A549 (cell line): ENCODE measurements at regions not wholly inside any gene's neighbourhood (a gene's known extent, or its start where the extent isn't known, plus 50 kb on each side); places are given as distances from the start of the nearest gene placed in this dataset.

Experiments
- ATAC-seq, 2 experiments: fragments of 200-7000 bp in 1 of 2; fragments of >200 bp in 1 of 2; cut with Nextera tagmentation in 1 of 2; cut with Tn5 transposase in 1 of 2; 3 replicates each; pipeline versions ENCODE4 v1.8.0 to v1.9.1; 2018 to 2020; ENCODE audit warnings: mild to moderate bottlenecking in 1 of 2, moderate library complexity in 1 of 2
- CTCF ChIA-PET: fragments of 300-600 bp; sonication (Branson Sonifier 250); formaldehyde crosslinking; extraction: SDS; loops from one replicate; lab custom pipeline; 2021; ENCODE audit warnings: antibody characterized with exemption, inconsistent platforms; lab: Yijun Ruan, JAX
- POLR2A ChIA-PET: fragments of 350-600 bp; formaldehyde crosslinking; extraction: SDS; loops from one replicate; lab custom pipeline; 2021; ENCODE audit warnings: antibody characterized with exemption, inconsistent platforms; lab: Yijun Ruan, JAX
- DNase-seq, 2 experiments: peaks; one replicate each; pipeline versions ENCODE4 v3.0.0 to v3.0.0-alpha.2; 2011 to 2016; ENCODE audit warnings: low read depth in 1 of 2, low spot score in 1 of 2
- FAIRE-seq: peaks from 2 replicates; lab custom pipeline; 2011; peaks lifted over from hg19 to GRCh38; lab: Jason Lieb, UNC
- H3K27ac ChIP-seq, 2 experiments: fragments of >200 bp; sonication (Bioruptor Twin); formaldehyde crosslinking; 3 replicates each; pipeline ENCODE4 v1.5.1; 2016 to 2017
- H3K4me1 ChIP-seq: fragments of >200 bp; sonication (Bioruptor Twin); formaldehyde crosslinking; 3 replicates; pipeline ENCODE4 v1.6.1; 2016
- H3K4me2 ChIP-seq: fragments of >200 bp; sonication (Bioruptor Twin); formaldehyde crosslinking; 3 replicates; pipeline ENCODE4 v1.6.1; 2016
- H3K4me3 ChIP-seq: fragments of >200 bp; sonication (Bioruptor Twin); formaldehyde crosslinking; 3 replicates; pipeline ENCODE4 v1.5.1; 2016
- H3K9me3 ChIP-seq: fragments of >200 bp; sonication (Bioruptor Twin); formaldehyde crosslinking; 3 replicates; pipeline ENCODE4 v1.6.1; 2016
- CBX8 ChIP-seq: fragments of 200-600 bp; sonication (generic); IDR thresholded peaks from 2 replicates; pipeline ENCODE4 v1.6.1; 2016
- EHMT2 ChIP-seq: fragments of 200-600 bp; sonication (generic); IDR thresholded peaks from 2 replicates; pipeline ENCODE4 v1.6.1; 2016; ENCODE audit warnings: antibody characterized with exemption, low read depth, mild to moderate bottlenecking, moderate library complexity
- EP300 ChIP-seq, 2 experiments: fragments of >200 bp; sonication (Bioruptor Twin); formaldehyde crosslinking; IDR thresholded peaks; 2 replicates in 1 of 2; 3 replicates in 1 of 2; pipeline ENCODE4 v1.6.1; 2016 to 2017
- FOSL2 ChIP-seq, 2 experiments: fragments of 450-650 bp in 1 of 2; fragments of >200 bp in 1 of 2; sonication (Bioruptor Twin) in 1 of 2; formaldehyde crosslinking; IDR thresholded peaks; 2 replicates each; pipeline versions ENCODE4 v1.5.0 to v1.6.1; 2016 to 2020; ENCODE audit warnings: mild to moderate bottlenecking in 1 of 2, moderate library complexity in 1 of 2
- GATA3 ChIP-seq: IDR thresholded peaks from 2 replicates; pipeline ENCODE4 v1.6.1; 2012; ENCODE audit warnings: borderline replicate concordance
- HES2 ChIP-seq: fragments of >200 bp; sonication (Bioruptor Twin); formaldehyde crosslinking; IDR thresholded peaks from 2 replicates; pipeline ENCODE4 v1.6.1; 2016
- JUNB ChIP-seq: fragments of >200 bp; sonication (Bioruptor Twin); formaldehyde crosslinking; IDR thresholded peaks from 2 replicates; pipeline ENCODE4 v1.6.1; 2016
- KDM1A ChIP-seq: fragments of 200-600 bp; sonication (generic); IDR thresholded peaks from 2 replicates; pipeline ENCODE4 v1.6.1; 2016; ENCODE audit warnings: low read depth, mild to moderate bottlenecking
- MAFK ChIP-seq: fragments of 450-650 bp; IDR thresholded peaks from 2 replicates; pipeline ENCODE4 v1.6.1; 2014; ENCODE audit not compliant: partially characterized antibody
- MAX ChIP-seq: IDR thresholded peaks from 2 replicates; pipeline ENCODE4 v1.6.1; 2012
- MAZ ChIP-seq: fragments of 150-350 bp; IDR thresholded peaks from 2 replicates; pipeline ENCODE4 v1.6.1; 2014; ENCODE audit warnings: antibody characterized with exemption, low read depth, low read length, borderline replicate concordance
- NFE2L2 ChIP-seq: fragments of 150-350 bp; conservative IDR thresholded peaks from 2 replicates; pipeline ENCODE4 v1.6.1; 2014; ENCODE audit warnings: low read length
- NR3C1 ChIP-seq: fragments of >200 bp; sonication (Bioruptor Twin); formaldehyde crosslinking; IDR thresholded peaks from 3 replicates; pipeline ENCODE4 v1.6.1; 2017
- POLR2A ChIP-seq: IDR thresholded peaks from 2 replicates; pipeline ENCODE4 v1.6.1; 2012; ENCODE audit warnings: mild to moderate bottlenecking, low read length
- RAD21 ChIP-seq, 2 experiments: fragments of >200 bp in 1 of 2; sonication (Bioruptor Twin) in 1 of 2; formaldehyde crosslinking in 1 of 2; IDR thresholded peaks in 1 of 2; conservative IDR thresholded peaks in 1 of 2; 2 replicates in 1 of 2; 3 replicates in 1 of 2; pipeline ENCODE4 v1.6.1; 2012 to 2018; ENCODE audit warnings: inconsistent platforms in 1 of 2
- RARB ChIP-seq: fragments of 250-450 bp; sonication (Bioruptor Pico); IDR thresholded peaks from 2 replicates; pipeline ENCODE4 v1.8.0; 2021; ENCODE audit warnings: mild to moderate bottlenecking, moderate library complexity
- RNF2 ChIP-seq: fragments of 200-600 bp; sonication (generic); IDR thresholded peaks from 2 replicates; pipeline ENCODE4 v1.6.1; 2016; ENCODE audit warnings: low read depth, mild to moderate bottlenecking, antibody characterized with exemption, moderate library complexity, borderline replicate concordance
- SMC3 ChIP-seq: fragments of >200 bp; sonication (Bioruptor Twin); formaldehyde crosslinking; IDR thresholded peaks from 3 replicates; pipeline ENCODE4 v1.6.1; 2018; ENCODE audit warnings: inconsistent platforms
- TP53 ChIP-seq: fragments of 250-450 bp; sonication (Bioruptor Pico); IDR thresholded peaks from 2 replicates; pipeline ENCODE4 v1.5.0; 2021; ENCODE audit warnings: mild to moderate bottlenecking, moderate library complexity
- ZNF302 ChIP-seq: fragments of 250-450 bp; sonication (Bioruptor Pico); IDR thresholded peaks from 2 replicates; pipeline ENCODE4 v1.9.0; 2021; ENCODE audit warnings: inconsistent platforms, mild to moderate bottlenecking, moderate library complexity
- WGBS: methylation state at CpG from one replicate; pipeline ENCODE4 v1.1.6; 2017; ENCODE audit errors: missing lambda C conversion rate; 5-methylcytosine and 5-hydroxymethylcytosine counted together
- TF ChIP-seq, protein P1 (sequence below): fragments of 250-450 bp; sonication (Bioruptor Pico); IDR thresholded peaks from 2 replicates; pipeline ENCODE4 v1.5.0; 2021; ENCODE audit warnings: mild to moderate bottlenecking, moderate library complexity, borderline replicate concordance
- TF ChIP-seq, protein P2 (sequence below): fragments of 250-450 bp; sonication (Bioruptor Pico); IDR thresholded peaks from 2 replicates; pipeline ENCODE4 v1.5.0; 2020; ENCODE audit warnings: low read depth, mild to moderate bottlenecking, moderate library complexity
- TF ChIP-seq, protein P3 (sequence below): IDR thresholded peaks from 2 replicates; pipeline ENCODE4 v1.6.1; 2012; ENCODE audit warnings: low read depth, borderline replicate concordance

GRCh38 chr18:2376707-2377106, 194.6 kb downstream of the METTL4 start:
- H3K4me3 ChIP-seq, result no peak overlapping the region
- H3K9me3 ChIP-seq, result no peaks in the 10 kb centered on the region
- no peak overlapping the region for H3K27ac ChIP-seq
- ChIA-PET CTCF (no interaction called here), POLR2A (no interaction called here)
- WGBS, result 32% methylated on average over 2 of the region's 2 CpGs
- H3K4me2 ChIP-seq, result no peak overlapping the region
- DNase-seq (no peak), ATAC-seq (no peak), FAIRE-seq (no peak)
- no peaks in the 10 kb centered on the region for H3K4me1 ChIP-seq
- TF ChIP-seq, protein P1, sequence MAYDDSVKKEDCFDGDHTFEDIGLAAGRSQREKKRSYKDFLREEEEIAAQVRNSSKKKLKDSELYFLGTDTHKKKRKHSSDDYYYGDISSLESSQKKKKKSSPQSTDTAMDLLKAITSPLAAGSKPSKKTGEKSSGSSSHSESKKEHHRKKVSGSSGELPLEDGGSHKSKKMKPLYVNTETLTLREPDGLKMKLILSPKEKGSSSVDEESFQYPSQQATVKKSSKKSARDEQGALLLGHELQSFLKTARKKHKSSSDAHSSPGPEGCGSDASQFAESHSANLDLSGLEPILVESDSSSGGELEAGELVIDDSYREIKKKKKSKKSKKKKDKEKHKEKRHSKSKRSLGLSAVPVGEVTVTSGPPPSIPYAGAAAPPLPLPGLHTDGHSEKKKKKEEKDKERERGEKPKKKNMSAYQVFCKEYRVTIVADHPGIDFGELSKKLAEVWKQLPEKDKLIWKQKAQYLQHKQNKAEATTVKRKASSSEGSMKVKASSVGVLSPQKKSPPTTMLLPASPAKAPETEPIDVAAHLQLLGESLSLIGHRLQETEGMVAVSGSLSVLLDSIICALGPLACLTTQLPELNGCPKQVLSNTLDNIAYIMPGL, result no peak
- TF ChIP-seq MAFK, result no peak
- TF ChIP-seq MAX, result no peak
- TF ChIP-seq FOSL2 (IDR thresholded peaks at IDR 0.05), result no peak
- no peak for TF ChIP-seq FOSL2 (CRISPR knock-in tag; IDR thresholded peaks at IDR 0.05)
- TF ChIP-seq HES2, result no peak
- TF ChIP-seq TP53, result no peak
- TF ChIP-seq MAZ, result no peak
- TF ChIP-seq KDM1A, result no peak
- TF ChIP-seq NFE2L2, result no peak
- no peak for TF ChIP-seq GATA3
- no peak for TF ChIP-seq EHMT2
- no peak for TF ChIP-seq ZNF302 (CRISPR knock-in tag)

DNA sequence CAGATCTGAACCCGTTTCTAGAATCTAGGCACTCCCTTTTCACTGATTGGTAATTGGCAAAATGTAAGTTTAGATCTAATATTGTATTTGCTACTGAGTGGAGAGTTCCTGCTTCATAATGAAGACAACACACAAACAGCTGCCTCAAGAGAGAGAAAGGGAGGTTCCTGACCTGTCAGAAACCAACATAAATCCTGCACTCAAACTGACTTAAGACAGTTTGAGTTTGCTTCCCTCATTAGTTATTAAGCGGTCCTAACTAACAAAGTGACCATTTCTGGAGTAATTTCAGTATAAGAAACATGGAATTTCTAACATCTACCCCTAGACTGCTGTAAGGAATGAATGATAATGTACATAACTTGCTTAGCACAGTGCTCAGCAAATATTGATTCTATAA, 191.2 kb downstream of the METTL4 start:
- WGBS, result 17% methylated on average over 2 of the region's 2 CpGs
- no peak for DNase-seq
- no peak for ATAC-seq
- H3K4me2 ChIP-seq, result no peak overlapping the region
- H3K27ac ChIP-seq, result no peak overlapping the region
- H3K4me1 ChIP-seq, result no peaks in the 10 kb centered on the region
- POLR2A ChIA-PET, result no interaction called here
- FAIRE-seq, result no peak
- H3K9me3 ChIP-seq, result no peaks in the 10 kb centered on the region
- no peak for TF ChIP-seq JUNB
- no peak for TF ChIP-seq CBX8
- no peak for TF ChIP-seq RNF2
- TF ChIP-seq EHMT2, result no peak
- TF ChIP-seq SMC3, result no peak
- no peak for TF ChIP-seq NR3C1
- no peak for TF ChIP-seq RAD21 (conservative IDR thresholded peaks at IDR 0.05 in 1 of 2, IDR thresholded peaks at IDR 0.05 in 1 of 2)
- no peak for TF ChIP-seq POLR2A
- TF ChIP-seq, protein P2, sequence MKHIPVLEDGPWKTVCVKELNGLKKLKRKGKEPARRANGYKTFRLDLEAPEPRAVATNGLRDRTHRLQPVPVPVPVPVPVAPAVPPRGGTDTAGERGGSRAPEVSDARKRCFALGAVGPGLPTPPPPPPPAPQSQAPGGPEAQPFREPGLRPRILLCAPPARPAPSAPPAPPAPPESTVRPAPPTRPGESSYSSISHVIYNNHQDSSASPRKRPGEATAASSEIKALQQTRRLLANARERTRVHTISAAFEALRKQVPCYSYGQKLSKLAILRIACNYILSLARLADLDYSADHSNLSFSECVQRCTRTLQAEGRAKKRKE (CRISPR knock-in tag), result no peak
- no peak for TF ChIP-seq HES2
- TF ChIP-seq EP300 (IDR thresholded peaks at IDR 0.05), result no peak
- TF ChIP-seq, protein P3, sequence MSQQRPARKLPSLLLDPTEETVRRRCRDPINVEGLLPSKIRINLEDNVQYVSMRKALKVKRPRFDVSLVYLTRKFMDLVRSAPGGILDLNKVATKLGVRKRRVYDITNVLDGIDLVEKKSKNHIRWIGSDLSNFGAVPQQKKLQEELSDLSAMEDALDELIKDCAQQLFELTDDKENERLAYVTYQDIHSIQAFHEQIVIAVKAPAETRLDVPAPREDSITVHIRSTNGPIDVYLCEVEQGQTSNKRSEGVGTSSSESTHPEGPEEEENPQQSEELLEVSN, result no peak
- no peak overlapping the region for H3K4me3 ChIP-seq
- CTCF ChIA-PET, result no interaction called here

DNA sequence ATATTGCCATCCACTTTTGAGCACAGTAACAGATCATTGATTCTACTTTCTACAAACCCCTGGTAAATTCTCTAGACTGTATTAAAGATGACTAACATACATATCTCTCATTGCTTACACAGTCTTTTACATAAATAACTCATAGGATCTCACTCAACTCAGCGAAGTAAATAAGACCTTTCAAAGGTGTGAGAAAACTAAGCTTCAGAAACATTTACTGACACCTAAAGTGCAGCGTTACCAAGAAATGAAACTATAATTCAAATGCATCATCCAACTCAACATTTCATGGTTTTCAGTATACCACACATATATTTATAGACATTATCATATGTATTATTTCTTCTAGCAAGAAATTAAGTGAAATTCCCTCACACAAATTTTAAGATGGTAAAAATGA, 189.8 kb downstream of the METTL4 start:
- Histone ChIP-seq H3K4me3 (no peak overlapping the region), H3K4me1 (no peaks in the 10 kb centered on the region), H3K4me2 (no peak overlapping the region), H3K27ac (no peak overlapping the region), H3K9me3 (no peaks in the 10 kb centered on the region; the same call in 2 of the 3 replicates)
- TF ChIP-seq RARB (CRISPR knock-in tag), result no peak
- no peak for ATAC-seq
- no peak for FAIRE-seq
- CTCF ChIA-PET, result no interaction called here
- DNase-seq, result no peak
- POLR2A ChIA-PET, result no interaction called here
- 46% methylated on average over 2 of the region's 2 CpGs for WGBS
